ENCODE measurements at regions not wholly inside any gene's neighbourhood (a gene's known extent, or its start where the extent isn't known, plus 50 kb on each side); places are given as distances from the start of the nearest gene placed in this dataset.

GRCh38 chr3:157868196-157868595, 238.0 kb downstream of the SHOX2 start:
- WGBS, 2 donors, result 65 to 79% methylated on average over 1 of the region's 1 CpG
- Histone ChIP-seq H3K27ac (no peak overlapping the region), H3K4me3 (no peak overlapping the region), H3K27me3 (no peaks in the 10 kb centered on the region), H3K4me1 (no peaks in the 10 kb centered on the region), H3K36me3 (no peaks in the 10 kb centered on the region), H3K9me3 (no peaks in the 10 kb centered on the region)
- ATAC-seq (ENCODE audit: low FRiP score in 2 of 2) (peak in 1 of 2 donors; percentile 78), DNase-seq (no peak)
- no peak for TF ChIP-seq EP300 (IDR thresholded peaks at IDR 0.05)
- no peak for TF ChIP-seq POLR2A (IDR thresholded peaks at IDR 0.05)
- TF ChIP-seq CTCF (IDR thresholded peaks at IDR 0.05), result no peak

- 49 to 51% methylated on average over 9 of the region's 9 CpGs for WGBS, 2 donors
- no peak for ATAC-seq (ENCODE audit: low FRiP score in 2 of 2)
- Histone ChIP-seq H3K9me3 (no peaks in the 10 kb centered on the region), H3K4me1 (no peaks in the 10 kb centered on the region), H3K36me3 (no peaks in the 10 kb centered on the region), H3K27ac (no peak overlapping the region), H3K27me3 (no peaks in the 10 kb centered on the region), H3K4me3 (no peak overlapping the region)
- DNase-seq, result peak in 1 of 2 donors; percentile 68
- no peak for TF ChIP-seq POLR2A (IDR thresholded peaks at IDR 0.05)
- TF ChIP-seq CTCF (IDR thresholded peaks at IDR 0.05), result peak in 4 of 6 experiments; percentile 20 to 33 (median 22)
These were observed 240.7 kb downstream of the SHOX2 start for GRCh38 chr3:157865352-157866000.

GRCh38 chr3:157861076-157861765, 245.0 kb downstream of the SHOX2 start:
- Histone ChIP-seq H3K36me3 (no peaks in the 10 kb centered on the region), H3K4me3 (no peak overlapping the region), H3K4me1 (no peaks in the 10 kb centered on the region), H3K27ac (no peak overlapping the region), H3K9me3 (no peaks in the 10 kb centered on the region), H3K27me3 (no peaks in the 10 kb centered on the region)
- no peak for DNase-seq
- TF ChIP-seq POLR2A (IDR thresholded peaks at IDR 0.05) (no peak), CTCF (IDR thresholded peaks at IDR 0.05) (no peak), POLR2AphosphoS5 (IDR thresholded peaks at IDR 0.05) (no peak), EP300 (IDR thresholded peaks at IDR 0.05) (no peak)
- 44 to 63% methylated on average over 4 of the region's 4 CpGs for WGBS, 2 donors
- ATAC-seq (ENCODE audit: low FRiP score in 2 of 2), result no peak

GRCh38 chr3:157859541-157859940, 246.7 kb downstream of the SHOX2 start:
- H3K4me3 ChIP-seq, result no peak overlapping the region
- no peaks in the 10 kb centered on the region for H3K4me1 ChIP-seq
- DNase-seq, result no peak
- TF ChIP-seq EP300 (IDR thresholded peaks at IDR 0.05) (no peak), CTCF (IDR thresholded peaks at IDR 0.05) (no peak), POLR2AphosphoS5 (IDR thresholded peaks at IDR 0.05) (no peak), POLR2A (IDR thresholded peaks at IDR 0.05) (no peak)
- no peak for ATAC-seq (ENCODE audit: low FRiP score in 2 of 2)
- H3K9me3 ChIP-seq, result no peaks in the 10 kb centered on the region
- H3K27ac ChIP-seq, result no peak overlapping the region
- H3K36me3 ChIP-seq, result no peaks in the 10 kb centered on the region
- no peaks in the 10 kb centered on the region for H3K27me3 ChIP-seq
- 79 to 86% methylated on average over 2 of the region's 2 CpGs for WGBS, 2 donors

- H3K36me3 ChIP-seq, result no peaks in the 10 kb centered on the region
- DNase-seq (no peak), ATAC-seq (ENCODE audit: low FRiP score in 2 of 2) (no peak)
- TF ChIP-seq POLR2A (IDR thresholded peaks at IDR 0.05), result no peak
- TF ChIP-seq EP300 (IDR thresholded peaks at IDR 0.05), result no peak
- no peak for TF ChIP-seq POLR2AphosphoS5 (IDR thresholded peaks at IDR 0.05)
- TF ChIP-seq CTCF (IDR thresholded peaks at IDR 0.05), result no peak
- no peak overlapping the region for H3K4me3 ChIP-seq
- no peaks in the 10 kb centered on the region for H3K27me3 ChIP-seq
- no peaks in the 10 kb centered on the region for H3K4me1 ChIP-seq
- H3K9me3 ChIP-seq, result no peaks in the 10 kb centered on the region
- no peak overlapping the region for H3K27ac ChIP-seq
- 89 to 96% methylated on average over 1 of the region's 1 CpG for WGBS, 2 donors
These were observed 247.4 kb downstream of the SHOX2 start for GRCh38 chr3:157858821-157859220.

Measured in upper lobe of left lung (tissue), 6 donors.